DMS153 (cell line): ENCODE measurements at regions not wholly inside any gene's neighbourhood (a gene's known extent, or its start where the extent isn't known, plus 50 kb on each side); places are given as distances from the start of the nearest gene placed in this dataset.

Source experiments
- DNase-seq: peaks from one replicate; lab custom pipeline; 2025; lab: John Stamatoyannopoulos, UW

- no peak for DNase-seq
Measured at GRCh38 chr22:27179161-27179560, 521.8 kb downstream of the MIAT start.

DNA sequence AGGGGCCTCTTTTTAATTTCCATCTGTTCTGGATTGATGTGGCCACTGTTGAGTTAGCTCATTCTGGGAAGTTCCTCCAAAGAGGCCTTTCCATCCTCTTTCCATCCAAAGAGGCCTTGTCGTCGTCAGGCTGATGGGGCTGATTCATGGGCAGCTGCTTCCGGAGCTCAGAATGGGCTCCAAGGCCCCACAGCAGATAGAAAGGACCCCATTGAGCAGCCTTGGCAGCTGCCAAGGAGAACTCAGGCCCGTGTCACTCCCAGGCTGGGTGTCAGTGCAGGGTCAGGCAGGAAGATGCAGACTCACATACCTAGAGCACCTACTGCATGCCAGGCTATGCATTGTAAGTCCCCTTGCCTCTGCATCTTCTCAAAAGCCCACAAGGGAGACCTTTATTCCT lies 524.1 kb downstream of the MIAT start:
- DNase-seq = no peak

- DNase-seq = no peak
Measured at GRCh38 chr22:27183474-27183873, 526.1 kb downstream of the MIAT start.

DNA sequence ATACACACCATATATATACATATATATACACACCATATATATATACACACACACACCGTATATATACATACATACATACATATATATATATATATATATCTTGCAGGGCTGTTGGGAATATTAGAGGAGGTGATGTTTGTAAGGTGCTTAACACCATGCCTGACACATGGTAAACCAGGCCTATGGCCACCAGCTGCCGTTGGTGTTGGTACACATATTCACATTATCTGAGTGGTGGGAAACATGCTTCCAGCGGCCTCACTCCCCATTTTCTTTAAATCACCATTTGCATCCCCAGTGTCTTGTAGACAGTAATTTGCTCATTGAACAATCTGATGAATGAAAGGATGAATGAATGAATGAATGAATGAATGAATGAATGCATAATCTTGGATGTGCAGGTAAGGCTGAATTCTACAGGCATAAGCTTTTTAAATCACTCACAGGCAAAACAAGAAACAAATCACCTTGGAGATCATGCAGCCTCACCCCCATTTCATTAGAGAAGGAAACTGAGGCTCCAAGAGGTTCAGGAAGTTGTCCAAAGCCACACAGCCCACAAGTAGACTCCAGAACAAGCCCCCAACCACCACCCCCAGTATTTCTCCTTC lies 527.8 kb downstream of the MIAT start:
- DNase-seq = no peak

DNA sequence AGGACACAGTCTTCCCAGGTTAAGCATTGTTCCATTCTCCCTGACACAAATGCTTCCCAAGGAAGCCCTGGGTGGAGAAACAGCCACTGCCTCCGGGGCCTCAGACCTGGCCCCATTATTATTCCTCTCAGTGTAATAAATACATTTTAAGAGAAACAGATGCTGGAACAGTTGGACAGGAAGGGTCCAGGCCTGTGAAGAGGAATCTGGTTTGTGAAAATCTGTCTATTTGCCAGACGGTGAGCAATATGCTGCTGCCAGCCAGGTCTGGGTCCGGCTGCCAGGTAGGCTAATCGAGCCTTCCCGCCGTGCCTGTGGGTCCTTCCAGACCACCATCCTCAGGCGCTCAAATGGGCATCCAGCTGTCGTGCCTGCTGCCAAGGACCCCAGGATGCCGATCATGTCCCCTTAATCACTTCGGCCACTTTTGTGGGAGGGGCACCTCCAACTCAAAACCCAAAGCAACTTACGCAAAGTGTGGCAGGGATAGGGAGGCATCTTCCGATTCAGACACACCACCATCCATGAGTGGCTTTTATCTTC lies 528.4 kb downstream of the MIAT start:
- DNase-seq = no peak

DNA sequence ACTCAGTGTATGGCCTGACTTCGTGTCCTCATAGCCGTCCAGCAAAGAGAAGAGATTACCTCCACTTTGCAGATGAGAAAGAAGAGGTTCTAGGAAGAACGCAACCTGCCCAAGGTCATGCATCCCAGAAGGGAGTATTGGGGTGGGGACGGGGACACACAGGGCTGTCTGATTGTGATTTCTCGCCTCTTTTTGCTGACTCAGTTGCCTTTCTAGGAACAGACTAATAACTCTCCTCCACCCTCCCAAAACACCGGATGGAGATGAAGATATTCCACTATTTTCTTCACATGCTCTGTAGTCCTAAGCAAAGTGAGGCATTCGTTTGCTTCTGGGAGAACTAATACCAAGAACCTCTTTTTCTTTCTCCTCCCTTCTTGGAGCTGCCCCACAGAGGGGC lies 529.3 kb downstream of the MIAT start:
- no peak for DNase-seq

GRCh38 chr22:27192135-27192829 lies 534.9 kb downstream of the MIAT start:
- DNase-seq = no peak

DNA sequence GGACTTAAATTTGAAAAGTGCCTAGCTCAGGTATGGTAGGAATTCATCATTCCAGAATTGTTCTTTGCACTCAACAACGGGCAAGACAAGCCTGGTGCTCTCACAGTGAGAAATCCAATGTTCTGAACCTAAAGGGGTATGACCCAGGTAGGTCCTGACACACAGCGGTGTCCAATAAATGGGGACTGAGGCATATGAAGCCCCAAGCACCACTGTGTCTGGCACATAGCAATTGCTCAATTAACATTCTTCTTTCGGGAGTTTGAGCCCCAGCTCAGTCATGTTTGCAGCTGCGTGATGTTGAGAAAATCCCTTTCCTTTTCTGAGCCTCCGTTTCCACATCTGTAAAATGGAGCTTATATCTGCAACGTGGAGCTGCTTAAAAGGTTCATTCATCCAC lies 535.8 kb downstream of the MIAT start:
- no peak for DNase-seq

GRCh38 chr22:27193636-27194035 lies 536.2 kb downstream of the MIAT start:
- DNase-seq = no peak

DNA sequence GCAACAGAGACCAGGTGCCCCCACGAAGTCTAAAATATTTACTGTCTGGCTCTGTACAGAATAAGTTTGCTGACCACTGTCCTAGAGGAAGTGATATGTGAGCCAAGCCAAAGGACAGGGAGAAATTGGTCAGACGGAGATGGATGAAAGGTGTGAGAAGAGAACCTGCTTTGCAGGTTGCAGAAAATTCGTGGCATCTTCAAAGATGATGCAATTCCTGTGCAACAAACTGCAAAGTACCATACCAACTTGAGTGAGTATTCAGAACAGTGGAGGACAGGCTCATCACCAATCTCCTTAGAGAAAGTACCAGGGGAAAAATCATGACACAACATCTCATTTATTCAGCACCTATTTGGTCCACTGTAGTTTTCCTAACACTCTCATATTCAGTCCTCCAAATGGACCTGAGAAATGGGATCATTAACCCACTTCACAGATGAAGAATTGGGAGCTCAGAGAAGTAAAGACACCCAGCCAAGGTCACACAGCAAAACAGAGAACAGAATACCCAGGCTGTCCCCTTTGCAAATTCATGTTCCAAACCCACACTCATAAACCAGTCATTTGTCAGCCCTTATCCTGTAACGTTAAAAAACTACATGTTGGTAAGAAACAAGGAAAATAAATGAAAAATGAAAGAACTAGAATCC lies 536.8 kb downstream of the MIAT start:
- DNase-seq = no peak

- peak; percentile 79 for DNase-seq
Measured at GRCh38 chr22:27195094-27195493, 537.7 kb downstream of the MIAT start.

GRCh38 chr22:27195494-27195893 lies 538.1 kb downstream of the MIAT start:
- no peak for DNase-seq

DNA sequence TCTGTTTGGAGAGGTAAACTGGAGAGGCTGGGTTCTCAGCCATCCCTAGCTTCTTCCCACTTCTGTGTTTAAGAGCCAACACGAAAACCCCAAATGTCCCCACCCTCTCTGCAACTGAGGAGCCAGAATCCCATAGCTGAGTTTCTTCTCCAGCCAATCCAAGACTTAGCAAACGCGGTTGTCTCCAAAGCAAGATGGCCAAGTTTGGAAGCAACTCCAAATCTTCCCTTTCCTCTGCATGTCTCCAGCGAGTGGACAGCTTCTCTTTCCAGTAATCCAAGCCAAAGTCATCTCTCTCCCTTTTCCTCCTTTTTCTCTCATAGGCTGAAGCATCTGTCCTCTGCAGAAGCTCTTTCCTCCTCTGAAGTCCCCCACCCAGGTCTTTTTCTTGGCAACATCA lies 539.2 kb downstream of the MIAT start:
- DNase-seq = no peak

GRCh38 chr22:27197052-27197451 lies 539.7 kb downstream of the MIAT start:
- DNase-seq = no peak

DNA sequence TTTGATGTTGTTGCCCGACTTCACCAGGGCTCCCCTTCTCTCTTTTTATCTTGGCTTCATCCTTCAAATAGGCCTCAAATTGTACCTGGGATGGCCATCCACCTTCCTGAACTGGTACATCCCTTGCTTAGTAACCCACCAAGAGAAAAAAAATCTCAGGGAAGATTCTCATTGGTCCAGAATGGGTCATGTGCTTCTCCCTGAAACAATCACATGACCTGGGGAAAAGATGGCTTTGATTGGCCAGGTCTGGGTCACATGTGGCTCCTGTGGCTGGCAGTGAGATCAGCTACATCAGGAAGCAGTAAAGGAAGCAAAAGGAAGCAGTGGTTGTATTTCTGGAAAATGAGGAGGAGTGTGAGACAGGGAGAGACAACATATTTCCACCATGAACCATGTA lies 540.2 kb downstream of the MIAT start:
- no peak for DNase-seq

- no peak for DNase-seq
Measured at GRCh38 chr22:27198518-27199035, 541.2 kb downstream of the MIAT start.

DNA sequence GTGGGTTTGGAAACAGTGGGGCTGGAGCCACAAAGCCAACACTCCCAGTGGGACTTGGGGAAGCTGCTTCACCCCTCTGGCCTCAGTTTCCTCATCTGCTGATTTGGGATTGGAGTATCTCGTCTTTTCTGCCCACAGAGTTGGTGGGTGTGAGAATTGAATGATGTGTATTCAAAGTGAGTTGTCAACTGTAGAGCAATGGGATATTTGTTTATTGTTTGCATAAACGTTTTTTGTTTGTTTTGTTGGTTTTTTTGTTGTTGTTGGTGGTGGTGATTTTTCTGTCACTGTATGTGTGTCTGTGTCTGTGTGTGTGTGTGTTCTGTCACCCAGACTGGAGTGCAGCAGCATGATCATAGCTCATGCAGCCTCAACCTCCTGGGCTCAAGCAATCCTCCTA lies 542.0 kb downstream of the MIAT start:
- DNase-seq = no peak

DNA sequence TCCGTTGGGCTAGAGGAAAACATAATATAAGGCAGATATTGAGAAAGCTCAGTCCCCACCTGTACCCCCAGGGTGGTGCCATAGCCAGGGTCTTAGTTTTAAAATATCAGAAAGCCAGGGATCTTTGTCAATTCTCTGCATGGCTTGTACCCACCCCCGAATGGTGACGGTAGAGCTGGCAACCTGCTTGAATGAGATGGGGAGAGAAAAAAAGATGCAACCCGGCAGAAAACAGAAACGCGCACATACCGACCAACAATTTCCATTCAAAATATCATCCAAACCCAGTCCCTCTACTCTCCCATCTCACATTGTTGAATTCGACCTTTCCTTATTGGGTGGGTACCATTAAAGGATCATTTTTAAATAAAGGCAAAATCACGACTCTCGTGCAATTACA lies 543.9 kb downstream of the MIAT start:
- DNase-seq = no peak

DNA sequence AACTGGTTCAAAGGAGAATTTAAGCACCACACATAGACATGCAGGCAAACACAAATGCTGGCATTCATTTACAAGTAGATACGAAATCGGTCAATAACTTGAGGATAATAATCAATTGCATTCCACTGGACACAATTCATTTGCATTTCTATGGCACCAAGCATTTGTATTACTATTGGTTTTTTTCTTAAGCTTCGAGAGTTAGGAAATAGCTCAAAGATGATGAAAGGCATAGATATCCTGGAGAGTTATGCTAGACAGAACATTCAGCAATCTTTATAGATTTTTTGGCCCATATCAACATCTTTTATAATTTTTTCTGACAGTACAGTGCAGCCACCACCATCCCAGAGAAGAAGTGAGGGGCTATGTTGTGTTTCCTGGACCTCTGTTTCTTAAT lies 544.4 kb downstream of the MIAT start:
- DNase-seq = no peak

- no peak for DNase-seq
Measured at GRCh38 chr22:27203276-27203660, 545.9 kb downstream of the MIAT start.

DNA sequence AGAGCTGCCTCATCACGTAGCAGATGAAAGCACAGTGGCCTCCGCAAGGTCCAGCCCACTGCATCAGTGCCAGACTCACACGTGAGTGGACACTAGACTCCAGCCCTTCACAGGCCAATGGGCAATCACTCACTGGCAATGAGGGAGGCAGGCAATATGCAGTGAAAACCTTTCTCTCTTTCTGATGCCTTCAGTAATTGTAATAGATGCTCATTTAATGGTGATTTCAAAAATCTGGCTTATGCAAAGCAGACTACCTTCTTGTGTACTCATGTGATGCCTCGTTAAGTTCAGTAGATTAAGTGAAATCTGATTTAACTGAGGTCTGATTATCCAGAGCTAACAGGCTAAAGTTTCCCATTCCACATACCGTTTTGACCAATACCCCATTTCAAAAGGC lies 546.9 kb downstream of the MIAT start:
- no peak for DNase-seq

DNA sequence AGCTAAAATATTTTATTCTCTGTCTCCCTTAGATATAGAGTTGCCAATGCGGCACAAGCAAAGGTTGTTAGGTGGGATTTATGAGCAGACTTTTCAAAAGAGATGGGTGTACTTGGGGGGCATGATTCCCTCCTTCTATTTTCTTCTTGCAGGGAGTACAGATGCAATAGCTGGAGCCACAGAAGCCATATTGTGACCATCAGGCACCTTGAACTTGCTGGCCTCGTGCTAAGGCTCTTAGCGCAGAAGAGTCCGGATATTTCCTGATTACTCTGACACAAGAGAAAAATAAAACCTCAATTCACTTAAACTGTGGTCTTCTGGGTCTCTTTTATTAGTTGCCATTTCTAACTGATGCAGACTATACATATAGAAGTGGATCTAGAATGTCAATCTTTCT lies 547.4 kb downstream of the MIAT start:
- DNase-seq = no peak
